Fibroblast of upper back skin (primary cell): ENCODE measurements at regions not wholly inside any gene's neighbourhood (a gene's known extent, or its start where the extent isn't known, plus 50 kb on each side); places are given as distances from the start of the nearest gene placed in this dataset.
"Not testable (repeated sequence)": the region's sequence is repeated elsewhere in the genome, so short reads cannot be mapped to it uniquely, and the experiment has no call there.

Experiments used
- DNase-seq: peaks from one replicate; pipeline ENCODE4 v3.0.0-alpha.2; 2013

DNA sequence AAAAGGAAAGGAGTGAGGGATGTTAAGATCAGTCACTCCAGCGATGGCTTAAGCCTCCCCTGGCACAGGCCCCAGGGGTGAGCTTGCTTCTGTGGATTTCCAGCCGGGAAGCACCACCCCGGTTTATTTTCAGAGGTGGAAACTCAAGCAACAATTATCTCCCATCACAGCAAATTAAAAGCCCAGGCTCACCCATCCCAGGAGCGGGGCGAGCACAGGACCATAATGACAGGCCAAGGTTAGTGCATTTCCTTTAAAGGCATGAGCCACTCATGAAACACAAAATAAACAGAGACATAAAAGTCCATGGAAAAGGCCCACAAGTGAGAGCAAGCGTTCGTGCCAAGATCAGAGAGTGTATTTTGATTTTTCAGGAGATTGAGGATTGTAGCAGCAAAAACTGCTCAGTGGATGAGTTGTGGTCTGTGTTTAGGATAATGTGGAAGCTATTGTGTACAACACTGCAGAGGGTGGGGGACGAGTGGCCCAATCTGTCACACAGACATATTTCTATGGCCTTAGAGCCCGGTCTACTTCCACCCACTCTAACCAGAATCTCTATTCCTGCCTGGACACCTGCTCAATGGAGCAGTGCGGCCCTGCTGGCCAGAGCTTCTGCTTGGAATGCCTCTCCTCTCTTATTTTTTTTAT, 111.4 kb upstream of the CDC42EP3 start:
- DNase-seq: peak; percentile 43

DNA sequence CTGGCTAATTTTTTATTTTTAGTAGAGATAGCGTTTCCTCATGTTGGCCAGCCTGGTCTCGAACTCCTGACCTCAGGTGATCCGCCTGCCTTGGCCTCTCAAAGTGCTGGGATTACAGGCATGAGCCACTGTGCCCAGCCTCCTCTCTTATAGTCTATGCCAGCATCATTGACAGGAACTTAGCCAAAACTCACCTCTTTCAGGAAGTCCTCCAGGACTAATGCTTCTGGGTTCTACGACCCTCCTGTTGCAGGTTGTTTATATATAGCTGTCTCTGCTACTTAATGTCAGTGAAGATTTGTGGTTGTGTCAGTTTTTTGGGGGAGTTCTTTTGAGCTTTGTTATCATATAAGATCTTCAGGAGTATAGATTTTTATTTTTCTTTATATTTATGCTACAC, 112.1 kb upstream of the CDC42EP3 start:
- DNase-seq: no peak

DNA sequence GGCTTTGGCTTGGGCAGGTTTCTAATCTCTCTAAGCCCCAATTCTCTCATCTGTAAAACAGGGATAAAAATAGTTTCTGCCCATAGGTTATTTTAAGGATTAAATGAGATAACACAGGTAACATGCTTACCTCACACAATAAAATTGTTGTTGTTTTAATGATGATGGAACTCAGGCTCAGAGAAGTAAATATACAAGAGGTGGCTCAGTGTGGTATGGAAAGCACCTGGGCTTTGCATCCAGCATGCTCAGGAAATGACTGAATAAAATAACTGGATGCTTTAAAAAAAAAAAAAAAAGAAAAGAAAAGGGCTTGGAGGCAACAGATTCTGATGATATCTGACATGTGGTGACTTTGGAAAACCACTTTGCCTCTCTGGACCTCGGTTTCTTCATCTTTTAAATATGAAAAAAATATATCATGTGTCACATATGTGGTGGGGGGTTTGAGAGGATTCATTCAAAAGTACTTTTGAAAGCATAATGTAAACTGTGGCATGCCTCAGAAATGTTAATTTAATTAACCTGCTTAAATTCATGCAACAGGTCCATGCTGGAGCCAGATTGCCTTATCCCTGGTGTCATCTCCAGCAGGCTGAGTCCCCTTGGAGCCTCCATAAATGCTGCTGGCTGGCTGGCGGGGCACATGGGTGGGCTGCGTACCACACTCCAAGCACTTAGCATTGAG, 112.8 kb upstream of the CDC42EP3 start:
- peak; percentile 68 for DNase-seq

DNA sequence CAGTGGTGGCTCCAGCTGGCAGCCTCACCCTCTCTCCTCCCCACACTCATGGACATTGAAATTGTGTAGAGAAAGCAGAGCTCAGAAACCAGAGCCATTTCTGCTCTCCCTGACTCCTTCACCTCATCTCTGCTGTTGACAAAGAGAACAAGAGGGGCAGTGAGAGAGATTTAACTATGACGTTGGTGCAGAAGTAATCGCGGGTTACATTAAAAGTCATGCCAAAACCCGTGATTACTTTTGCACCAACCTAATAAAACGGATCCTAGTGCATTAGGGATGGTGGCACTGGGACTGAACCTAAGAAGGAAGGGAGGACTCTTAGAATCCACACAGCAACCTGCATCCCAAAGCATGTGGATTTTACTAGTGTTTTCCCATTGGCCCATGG, 113.3 kb upstream of the CDC42EP3 start:
- no peak for DNase-seq

DNA sequence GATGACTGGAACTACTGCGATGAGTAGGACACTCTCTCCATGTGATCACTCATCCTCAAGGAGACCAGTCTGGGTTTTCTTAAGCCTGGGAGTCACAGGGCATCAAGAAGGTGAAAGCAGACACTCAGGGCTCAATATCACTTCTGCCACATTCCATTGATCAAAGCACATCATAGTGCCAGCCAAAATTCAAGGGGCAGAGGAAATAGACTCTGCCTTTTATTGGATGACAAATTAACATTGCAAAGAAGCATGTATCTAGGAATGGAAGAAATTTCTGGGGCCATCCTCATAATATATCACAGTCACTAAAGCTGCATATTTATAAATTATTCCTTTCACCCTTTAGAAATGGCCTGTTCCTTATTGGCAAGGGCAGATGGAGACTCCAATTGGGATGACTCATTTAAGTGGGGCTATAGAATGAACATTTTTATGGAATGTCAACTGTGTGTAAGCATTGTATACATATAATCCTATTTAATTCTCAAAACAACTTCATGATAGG, 114.8 kb upstream of the CDC42EP3 start:
- peak; percentile 47 for DNase-seq

DNA sequence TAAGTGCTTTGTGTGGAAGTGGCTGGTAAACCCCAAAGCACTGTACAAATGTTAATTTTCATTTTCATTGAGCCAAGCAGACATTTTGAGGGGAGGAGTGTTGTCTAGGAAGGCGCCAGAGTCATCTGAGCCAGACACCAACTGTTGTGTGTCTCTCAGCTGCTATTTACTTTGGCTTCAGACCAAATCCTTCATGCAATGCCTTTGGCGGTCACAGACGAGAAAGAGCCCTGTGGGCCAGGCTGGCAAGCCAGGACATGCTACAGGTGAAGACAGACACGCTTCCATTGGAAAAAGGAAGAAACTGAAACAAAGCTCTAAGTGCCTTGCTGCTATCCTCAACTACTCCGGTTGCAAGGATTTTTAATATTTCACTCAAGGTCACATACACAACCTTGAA, 115.4 kb upstream of the CDC42EP3 start:
- no peak for DNase-seq

DNA sequence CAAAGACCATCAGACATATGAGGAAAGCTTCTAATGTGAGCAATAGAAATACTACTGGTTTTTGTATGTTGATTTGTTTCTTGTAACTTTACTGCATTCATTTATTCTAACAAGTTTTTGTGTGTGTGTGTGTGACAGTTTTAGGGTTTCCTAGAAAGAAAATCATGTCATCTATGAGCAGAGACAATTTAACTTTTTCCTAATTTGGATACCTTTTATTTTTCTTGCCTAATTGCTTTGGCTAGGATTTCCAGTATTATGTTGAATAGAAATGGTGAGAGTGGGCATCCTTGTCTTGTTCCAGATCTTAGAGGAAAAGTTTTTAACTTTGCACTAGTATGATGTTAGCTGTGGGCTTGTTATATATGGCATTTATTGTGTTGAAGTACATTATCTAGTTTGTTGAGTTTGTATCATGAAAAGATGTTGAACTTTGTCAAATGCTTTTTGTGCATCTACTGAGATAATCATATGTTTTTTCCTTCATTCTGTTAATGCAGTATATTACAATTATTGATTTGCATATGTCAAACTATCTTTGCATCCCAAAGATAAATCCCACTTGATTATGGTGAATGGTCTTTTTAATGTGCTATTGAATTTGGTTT, 117.3 kb upstream of the CDC42EP3 start:
- DNase-seq: no peak

DNA sequence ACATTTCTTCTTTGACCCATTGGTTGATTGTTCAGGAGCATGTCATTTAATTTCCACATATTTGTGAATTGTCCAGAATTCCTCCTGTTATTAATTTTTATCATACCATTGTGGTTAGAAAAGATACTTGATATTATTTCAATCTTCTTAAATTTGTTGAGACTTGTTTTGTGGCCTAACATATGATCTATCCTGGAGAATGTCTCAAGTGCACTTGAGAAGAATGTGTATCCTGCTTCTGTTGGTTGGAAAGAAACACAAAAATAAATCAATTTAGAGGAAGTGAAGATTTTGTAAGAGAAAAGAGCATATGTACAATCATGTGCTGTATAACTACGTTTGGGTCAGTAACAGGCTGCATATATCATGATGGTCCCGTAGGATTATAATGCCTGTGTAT, 118.6 kb upstream of the CDC42EP3 start:
- DNase-seq: peak; percentile 85

DNA sequence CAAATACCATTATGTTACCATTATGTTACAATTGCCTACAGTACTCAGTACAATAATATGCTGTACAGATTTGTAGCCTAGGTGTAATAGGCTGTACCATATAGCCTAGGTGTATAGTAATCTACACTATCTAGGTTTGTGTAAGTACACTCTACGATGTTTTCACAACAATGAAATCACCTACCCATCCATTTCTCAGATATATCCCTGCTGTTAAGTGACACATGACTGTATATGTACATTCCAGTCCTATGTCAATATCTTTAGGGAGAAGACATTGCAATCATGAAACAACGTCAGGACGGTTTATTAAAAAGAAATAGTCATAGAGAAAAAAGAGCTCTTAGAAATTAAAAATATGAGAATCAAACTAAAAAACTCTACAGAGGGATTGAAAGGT, 119.0 kb upstream of the CDC42EP3 start:
- DNase-seq: no peak

DNA sequence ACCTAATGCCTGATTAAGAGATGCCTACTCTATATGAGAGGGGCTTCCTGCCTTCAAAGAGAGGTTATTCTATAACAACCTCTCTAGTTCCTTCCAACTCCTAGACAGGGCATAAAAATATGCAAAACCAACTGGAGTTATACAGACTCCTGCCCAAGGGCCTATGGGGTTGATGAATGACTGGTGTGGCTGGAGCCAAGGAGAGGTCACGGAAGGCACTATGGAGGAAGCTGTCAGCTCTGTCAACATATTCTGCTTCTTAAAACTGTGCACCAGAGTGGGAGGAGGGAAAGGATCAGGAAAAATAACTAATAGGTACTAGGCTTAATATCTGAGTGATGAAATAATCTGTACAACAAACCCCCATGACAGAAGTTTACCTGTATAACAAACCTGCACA, 120.9 kb upstream of the CDC42EP3 start:
- DNase-seq: no peak

DNA sequence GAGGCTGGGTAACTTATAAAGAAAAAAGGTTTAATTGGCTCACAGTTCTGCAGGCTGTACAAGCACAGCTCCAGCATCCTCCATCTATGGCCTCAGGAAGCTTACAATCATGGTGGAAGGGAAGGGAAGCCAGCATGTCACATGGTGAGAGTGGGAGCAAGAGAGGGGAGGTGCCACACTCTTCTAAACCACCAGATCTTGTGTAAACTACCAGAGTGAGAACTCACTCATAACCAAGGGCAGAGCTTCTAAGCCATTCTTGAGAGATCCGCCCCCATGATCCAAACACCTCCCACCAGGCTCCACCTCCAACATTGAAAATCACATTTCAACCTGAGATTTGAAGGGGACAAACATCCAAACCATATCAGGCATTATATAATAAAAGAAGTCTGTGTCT, 121.6 kb upstream of the CDC42EP3 start:
- DNase-seq: no peak

DNA sequence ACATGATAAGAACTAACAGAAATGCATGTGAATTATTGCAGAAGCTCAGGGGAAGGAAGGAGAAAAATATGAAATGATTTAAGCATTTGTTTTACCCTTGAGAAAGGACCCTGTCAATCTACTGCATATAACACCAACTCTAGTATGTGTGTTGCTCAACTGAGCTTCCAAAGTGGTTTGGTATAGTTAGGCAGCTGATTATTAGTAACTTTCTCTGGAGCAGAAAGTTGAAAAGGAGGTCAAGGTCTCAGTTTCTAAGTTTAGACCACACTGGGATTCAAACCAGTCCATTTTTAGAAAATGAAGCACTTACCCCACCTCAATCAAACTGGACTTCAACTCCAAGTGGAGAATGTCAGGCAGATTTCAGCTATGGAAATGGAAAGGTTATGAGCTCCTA, 123.3 kb upstream of the CDC42EP3 start:
- peak; percentile 43 for DNase-seq

DNA sequence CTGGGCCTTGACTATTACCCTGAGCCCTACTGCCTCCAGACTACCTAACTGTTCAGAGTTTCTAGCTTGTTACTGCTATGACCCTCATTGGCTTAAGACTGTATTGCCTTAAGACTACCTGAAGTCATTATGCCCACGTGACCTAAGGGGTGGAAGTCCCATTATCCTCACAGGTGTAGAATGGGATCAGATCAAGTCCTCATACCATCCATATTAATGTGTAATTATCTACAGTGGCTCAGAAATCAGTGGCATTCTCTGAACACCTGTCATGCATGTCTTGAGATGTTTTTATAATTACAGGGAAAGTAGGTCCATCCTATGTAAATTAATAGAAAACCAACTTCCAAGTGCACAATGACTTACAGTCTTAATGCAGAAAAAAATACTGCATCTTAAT, 124.0 kb upstream of the CDC42EP3 start:
- no peak for DNase-seq

DNA sequence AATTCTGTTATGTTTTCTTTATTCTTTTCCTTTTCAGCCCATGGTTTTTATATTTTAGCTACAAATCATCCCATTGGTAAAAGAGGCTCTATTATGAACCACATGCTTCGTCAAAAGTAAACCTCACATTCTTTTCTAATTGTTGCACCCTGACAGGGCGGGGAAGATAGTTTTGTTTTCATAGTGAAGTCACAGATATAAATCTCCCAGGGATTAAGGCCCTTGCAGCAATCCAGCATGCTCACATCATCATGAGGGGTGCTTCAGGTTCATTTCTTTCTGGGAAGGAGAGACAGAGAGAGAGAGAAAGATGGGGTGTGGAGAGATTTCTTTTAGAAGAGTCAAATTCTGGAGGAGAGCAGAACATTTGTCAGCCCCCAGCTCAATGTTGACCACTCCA, 124.5 kb upstream of the CDC42EP3 start:
- peak; percentile 91 for DNase-seq

DNA sequence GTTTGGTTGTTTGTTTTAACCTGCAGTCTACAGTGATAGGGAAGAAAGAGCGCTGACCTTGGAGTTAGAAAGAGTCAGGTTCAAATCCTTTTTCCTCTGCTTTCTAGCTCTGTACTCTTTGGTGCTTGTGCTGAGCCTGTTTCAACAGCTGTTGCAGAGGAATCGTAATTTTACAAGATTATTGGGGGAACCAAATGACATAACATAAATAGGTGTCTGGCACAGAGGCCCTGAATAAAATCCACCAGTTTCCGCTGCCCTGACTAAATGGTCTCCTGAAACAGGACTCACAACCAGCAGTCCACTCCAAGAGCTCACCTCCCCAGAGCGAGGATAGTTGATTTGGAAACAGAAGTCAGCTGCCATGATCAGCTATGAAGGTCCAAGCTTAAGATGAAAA, 125.0 kb upstream of the CDC42EP3 start:
- no peak for DNase-seq

DNA sequence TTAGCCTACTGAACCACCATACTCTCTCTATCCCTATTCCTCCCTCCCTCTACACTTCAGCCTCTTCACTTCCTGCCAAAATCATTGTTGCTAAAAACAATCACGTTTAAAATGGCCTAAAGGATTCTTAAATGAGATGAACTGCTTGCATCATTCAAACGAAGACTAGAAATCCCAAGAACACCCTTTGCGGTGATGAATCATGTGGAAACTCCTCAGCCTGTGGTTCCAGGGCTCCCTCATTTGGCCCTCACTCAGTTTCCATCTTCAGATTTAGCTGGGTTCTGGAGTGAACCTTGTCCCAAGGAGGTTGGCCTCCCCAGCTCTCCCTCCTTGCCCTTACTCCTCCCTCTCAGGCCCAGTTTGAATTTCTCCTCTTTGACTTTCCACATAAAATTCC, 125.6 kb upstream of the CDC42EP3 start:
- DNase-seq: peak; percentile 83

DNA sequence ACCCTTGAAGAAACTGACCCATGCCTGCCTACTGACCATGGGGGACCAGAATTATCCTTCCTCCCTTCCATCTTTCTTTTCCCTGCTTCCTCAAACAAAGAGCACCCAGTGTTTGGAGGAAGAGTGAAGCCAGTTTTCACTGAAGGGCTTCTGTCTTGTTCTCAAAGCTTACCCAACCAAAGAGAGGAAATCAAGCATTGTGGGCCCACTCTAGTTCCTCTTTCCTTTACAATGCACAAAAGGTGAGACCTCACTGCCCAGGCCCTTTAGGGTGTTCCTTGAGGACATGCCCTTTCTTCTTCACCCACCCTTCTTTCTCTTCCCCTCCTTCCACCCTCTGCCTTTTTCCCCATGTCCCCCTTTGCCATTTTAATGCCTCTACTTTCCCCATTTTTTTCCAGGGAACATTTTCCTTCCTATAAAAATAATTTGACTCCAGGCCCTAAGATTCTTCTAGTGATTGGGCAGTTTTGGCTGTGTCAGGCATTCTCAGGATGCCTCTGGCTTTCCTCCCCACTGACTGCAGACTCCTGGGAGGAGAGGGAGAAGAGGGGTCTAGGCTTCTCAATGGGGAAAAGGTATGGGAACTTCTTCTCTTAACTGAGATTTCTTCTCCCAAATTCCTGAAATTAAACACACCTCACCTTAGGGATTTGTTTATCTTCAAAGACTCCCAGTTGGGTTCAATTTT, 126.6 kb upstream of the RMDN2 start:
- DNase-seq: peak; percentile 57

DNA sequence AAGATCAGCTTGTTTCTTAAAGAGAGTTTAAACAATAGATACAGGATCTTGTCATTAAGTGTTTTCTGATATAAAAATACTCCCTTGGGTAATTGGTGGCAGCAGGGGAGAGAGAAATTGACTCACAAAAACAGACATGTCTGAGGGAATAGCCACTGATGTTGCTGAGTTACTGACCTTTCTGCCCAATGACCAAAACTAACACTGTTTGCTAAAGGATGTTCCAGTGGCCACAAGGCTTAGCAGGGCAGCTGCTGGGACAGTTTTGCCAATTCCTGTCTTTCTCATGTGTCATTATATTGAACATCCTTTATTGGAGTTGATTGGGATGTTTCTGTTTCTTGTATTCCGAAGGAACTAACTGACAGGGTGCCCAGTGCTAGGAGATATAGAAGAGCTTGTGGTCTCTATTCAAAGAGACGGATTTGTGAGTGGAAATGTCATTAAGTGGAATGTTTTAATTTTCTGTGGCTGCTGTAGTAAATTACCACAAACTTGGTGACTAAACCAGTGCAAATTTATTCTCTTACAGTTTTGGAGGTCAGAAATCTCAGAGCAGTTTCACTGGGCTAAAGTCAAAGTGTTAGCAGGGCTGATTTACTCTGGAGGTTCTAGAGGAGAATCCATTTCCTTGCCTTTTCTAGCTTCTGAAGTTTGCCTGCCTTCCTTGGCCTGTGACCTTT, 124.8 kb upstream of the RMDN2 start:
- no peak for DNase-seq

DNA sequence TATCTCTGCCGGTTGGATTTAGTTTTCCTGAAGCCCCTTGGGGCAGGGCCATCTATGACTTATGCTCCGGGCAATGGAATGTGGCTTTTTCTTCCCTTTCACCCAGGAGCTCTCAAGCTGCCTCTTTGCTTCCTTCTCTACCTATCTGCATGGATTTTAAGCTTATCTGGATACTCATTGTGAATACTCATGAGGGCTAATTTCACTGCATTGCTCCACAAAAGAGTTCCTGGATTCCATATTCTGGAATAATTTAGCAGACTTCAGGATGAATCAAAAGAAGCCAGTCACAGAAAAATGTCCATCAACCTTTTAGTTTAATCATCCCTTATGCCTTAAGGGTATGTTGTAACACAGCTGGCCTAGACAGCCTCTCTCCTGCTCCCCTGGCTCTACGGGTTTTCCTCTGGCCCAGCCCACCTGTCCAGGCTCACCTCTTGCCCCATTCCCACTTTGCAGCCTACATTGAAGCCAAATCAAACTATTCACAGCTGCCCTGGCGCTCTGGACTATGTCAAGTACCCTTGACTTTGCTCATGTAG, 122.8 kb upstream of the RMDN2 start:
- DNase-seq: peak; percentile 73

DNA sequence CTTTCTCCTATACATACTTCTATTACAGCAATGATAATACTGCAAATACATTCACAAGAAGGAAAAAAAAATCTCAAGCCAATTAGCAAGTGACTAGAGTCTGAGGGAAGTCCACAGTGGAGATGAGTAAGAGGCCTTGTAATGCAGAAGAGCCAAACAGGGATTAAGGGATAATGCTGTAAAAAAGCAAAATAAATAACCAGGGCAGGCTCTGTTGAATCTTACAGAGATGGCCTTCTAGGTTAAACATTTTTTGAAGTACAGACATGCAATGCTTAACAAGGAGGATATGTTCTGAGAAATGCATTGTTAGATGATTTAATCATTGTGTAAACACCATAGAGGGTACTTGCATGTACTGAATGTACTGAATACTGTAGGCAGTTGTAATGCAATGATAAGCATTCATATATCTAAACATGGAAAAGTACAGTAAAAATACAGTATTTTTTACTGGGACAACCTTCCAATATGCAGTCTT, 122.1 kb upstream of the RMDN2 start:
- DNase-seq: peak; percentile 98

DNA sequence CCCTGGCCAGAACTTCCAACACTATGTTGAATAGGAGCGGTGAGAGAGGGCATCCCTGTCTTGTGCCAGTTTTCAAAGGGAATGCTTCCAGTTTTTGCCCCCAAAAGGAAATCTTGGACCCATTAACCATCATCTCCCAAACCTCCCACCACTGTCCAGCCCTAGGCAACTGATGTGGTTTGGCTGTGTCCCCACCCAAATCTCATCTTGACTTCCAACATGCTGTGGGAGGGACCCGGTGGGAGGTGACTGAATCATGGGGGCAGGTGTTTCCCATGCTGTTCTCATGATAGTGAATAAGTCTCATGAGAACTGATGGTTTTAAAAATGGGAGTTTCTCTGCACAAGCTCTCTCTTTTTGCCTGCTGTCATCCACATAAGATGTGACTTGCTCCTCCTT, 119.1 kb upstream of the RMDN2 start:
- DNase-seq: not testable (repeated sequence)

DNA sequence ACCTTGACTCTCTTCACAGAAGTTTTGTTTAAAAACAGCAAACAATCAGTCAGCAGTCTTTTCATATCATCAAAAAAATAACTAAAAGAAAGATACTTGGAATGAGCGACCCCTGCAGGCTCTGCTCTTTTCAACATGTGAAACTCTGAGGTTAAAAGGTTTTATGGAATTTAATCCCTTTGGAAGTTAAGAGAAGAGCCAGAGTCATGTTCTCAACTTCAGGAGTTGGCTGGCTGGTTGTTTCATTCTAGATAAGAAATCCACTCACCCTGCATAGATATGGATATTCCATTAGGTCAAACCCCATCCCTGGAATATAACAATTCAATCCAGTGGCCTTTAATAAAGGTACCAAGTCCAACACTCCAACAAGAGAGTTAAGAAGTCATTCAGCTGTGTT, 115.6 kb upstream of the RMDN2 start:
- peak; percentile 75 for DNase-seq
